D721Med (cell line): ENCODE measurements at regions not wholly inside any gene's neighbourhood (a gene's known extent, or its start where the extent isn't known, plus 50 kb on each side); places are given as distances from the start of the nearest gene placed in this dataset.
"Not testable (repeated sequence)": the region's sequence is repeated elsewhere in the genome, so short reads cannot be mapped to it uniquely, and the experiment has no call there.

ENCODE experiments used
- DNase-seq: peaks from one replicate; pipeline ENCODE4 v3.0.0; 2011; ENCODE audit warnings: low spot score; ENCODE audit not compliant: insufficient read length
- FAIRE-seq: peaks from 2 replicates; lab custom pipeline; 2011; peaks lifted over from hg19 to GRCh38; lab: Jason Lieb, UNC
- CTCF ChIP-seq: IDR thresholded peaks from 2 replicates; pipeline ENCODE4 v1.5.1; 2012; ENCODE audit warnings: mild to moderate bottlenecking, control low read depth; ENCODE audit not compliant: insufficient read depth; ENCODE audit errors: missing control alignments

GRCh38 chr4:15336410-15337167 lies 91.2 kb upstream of the C1QTNF7 start:
- TF ChIP-seq CTCF: no peak
- no peak for FAIRE-seq
- no peak for DNase-seq

DNA sequence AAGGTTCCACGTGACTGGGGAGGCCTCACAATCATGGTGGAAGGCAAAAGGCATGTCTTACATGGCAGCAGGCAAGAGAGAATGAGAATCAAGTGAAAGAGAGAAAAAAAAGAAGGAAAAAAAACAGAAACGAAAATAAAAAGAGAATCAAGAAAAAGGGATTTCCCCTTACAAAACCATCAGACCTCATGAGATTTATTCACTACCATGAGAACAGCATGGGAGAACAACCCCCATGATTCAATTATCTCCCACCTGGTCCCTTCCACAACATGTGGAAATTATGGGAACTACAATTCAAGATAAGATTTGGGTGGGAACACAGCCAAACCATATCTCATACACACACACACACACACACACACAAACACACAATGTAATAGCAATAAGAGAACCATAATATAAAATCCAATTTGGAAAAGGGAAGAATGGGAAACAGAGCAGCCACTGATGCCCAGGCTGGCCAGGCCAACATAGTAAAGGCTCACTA lies 90.6 kb upstream of the C1QTNF7 start:
- FAIRE-seq, DNase-seq: not testable (repeated sequence)

DNA sequence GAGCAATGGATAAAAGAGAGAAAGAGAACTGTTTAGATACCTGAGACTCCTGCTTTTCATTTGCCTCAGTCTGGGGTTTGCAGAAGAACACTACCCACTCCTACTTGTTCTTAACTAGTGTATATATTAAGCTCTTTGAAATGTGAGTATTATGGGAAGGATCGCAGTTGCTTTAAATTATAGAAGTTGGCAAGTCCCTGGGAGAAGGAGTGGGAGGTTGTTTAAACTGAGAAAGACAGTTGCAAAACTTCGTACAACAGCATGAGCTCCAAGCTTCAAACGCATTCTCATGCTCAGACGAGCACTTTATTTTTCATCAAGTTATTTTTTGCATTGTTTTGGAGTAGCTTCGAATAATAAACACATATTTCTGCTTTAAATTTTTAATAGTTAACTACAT lies 88.1 kb upstream of the C1QTNF7 start:
- FAIRE-seq: no peak
- TF ChIP-seq CTCF: no peak

DNA sequence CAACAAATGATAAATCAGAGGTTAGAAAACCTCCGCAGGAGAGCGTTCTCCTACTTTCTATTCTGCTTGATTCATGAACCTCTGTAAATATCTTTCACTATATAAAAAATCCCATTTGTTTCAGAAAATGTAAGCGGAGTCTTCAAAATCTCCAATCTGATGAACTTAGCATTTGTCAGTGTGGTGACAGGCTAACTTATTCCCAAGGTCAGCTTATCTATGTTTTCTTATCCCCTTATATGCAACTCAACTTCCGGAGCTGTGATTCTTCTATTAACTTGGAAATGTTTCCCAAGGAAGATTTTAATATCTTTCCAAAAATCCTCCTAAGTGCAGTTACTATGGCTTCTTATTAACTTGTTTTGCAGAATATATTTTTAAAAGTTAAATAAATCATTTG lies 87.5 kb upstream of the C1QTNF7 start:
- FAIRE-seq (no peak), DNase-seq (no peak)
- TF ChIP-seq CTCF: no peak

More for the DNA sequence above, 88.1 kb upstream of the C1QTNF7 start:
- DNase-seq: no peak

DNA sequence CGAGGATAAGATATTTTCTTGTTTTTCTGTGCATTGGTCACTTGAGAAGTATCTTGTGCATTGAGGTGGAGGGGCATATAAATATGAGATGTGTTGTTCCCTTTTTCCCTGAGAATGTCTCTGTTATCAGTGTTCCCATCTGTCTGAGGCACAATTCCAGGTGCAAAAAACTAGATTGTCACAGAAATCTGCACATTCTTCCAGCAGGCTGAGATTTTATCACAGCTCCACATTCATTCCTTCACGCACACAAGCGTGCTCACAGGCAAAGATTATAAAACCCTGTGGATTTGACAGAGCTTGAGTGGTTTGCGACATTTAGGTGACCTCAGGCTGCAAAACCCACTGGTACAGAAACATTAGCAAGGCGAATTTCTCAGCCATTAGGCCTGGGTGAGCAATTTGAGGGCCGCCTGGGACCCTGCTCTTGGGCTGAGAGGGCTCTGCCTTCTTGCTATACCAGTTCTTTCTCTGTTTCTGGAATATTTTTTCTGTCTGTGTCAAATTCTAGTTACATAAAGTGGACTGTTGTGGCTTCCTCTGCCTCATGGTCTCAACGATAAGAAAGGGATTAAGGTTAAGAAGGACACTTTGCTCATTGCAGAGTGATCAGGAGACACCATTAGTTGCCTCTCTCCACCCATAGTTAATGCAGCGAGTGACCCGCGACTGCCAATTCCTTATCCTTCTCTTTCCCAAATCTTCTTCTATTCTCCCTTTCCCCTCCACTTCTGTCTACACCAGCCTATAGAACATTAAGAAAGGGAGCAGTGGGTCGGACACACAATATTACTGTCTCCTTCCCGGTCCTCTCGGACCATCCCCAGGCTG lies 86.7 kb upstream of the C1QTNF7 start:
- DNase-seq: no peak
- FAIRE-seq: no peak
- no peak for TF ChIP-seq CTCF

DNA sequence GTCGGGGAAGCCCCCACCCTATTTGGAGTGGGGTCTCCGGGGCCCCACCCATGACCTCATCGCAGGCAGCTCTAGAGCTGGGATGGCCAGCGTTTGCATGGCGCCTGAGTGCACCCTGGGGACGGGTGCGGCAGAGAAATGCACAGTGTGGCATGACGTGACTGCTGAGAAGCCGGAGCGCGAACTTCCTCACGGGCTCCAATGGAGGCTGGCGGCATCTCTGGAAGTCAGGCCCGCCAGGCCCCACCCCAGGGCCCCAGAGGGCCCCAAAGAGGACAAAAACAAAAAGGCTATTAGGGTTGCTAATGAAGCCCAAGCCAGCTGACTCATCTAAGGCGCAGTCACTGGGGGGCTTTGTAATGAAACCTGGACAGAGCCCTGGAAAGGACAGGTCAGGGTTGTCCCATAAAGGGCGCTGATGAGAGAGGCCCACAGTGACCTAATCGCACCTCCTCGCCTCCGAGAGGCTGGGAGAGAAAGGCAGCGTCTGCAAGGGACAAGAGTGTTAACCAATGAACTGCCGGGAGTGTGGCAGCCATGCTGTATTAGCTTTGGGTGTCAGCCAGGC lies 86.0 kb upstream of the C1QTNF7 start:
- no peak for TF ChIP-seq CTCF
- no peak for DNase-seq
- FAIRE-seq: no peak

DNA sequence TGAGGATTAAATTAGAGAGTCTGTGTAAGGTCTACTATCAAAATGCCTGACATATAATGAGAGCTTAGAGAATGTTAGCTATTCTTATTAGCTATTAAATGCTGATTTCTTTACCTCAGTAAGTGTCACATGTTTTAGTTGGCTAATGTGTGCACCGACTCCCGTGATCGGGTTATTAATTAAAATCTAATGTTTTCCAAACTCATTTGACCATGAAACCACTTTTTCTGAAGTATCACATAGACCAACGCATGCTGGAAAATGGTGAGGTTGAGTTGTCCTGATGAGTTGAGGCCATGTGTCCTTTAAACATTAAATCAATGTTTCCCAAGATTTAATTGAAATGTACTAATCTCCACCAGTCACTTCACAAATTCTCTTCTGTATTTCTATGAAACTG lies 84.8 kb upstream of the C1QTNF7 start:
- FAIRE-seq (no peak), DNase-seq (no peak)
- no peak for TF ChIP-seq CTCF
